Endodermal cell (in vitro differentiated cells): ENCODE measurements at regions not wholly inside any gene's neighbourhood (a gene's known extent, or its start where the extent isn't known, plus 50 kb on each side); places are given as distances from the start of the nearest gene placed in this dataset.

Source experiments
- DNase-seq: peaks from one replicate; pipeline ENCODE4 v3.0.0-alpha.2; 2017
- H3K27ac ChIP-seq: 2 replicates; pipeline ENCODE4 v1.5.1; 2013; ENCODE audit warnings: mild to moderate bottlenecking, low read depth, low read length, moderate library complexity
- H3K27me3 ChIP-seq: 2 replicates; pipeline ENCODE4 v1.6.1; 2013; ENCODE audit warnings: mild to moderate bottlenecking, low read length, moderate library complexity; ENCODE audit not compliant: insufficient read depth, control insufficient read depth, poor library complexity, severe bottlenecking
- H3K36me3 ChIP-seq: 2 replicates; pipeline ENCODE4 v1.7.0; 2013; ENCODE audit warnings: mild to moderate bottlenecking, low read length, moderate library complexity; ENCODE audit not compliant: control insufficient read depth, insufficient read depth
- H3K4me1 ChIP-seq: one replicate; pipeline ENCODE4 v1.7.0; 2013; ENCODE audit warnings: low read length; ENCODE audit not compliant: control insufficient read depth, insufficient read depth
- H3K4me3 ChIP-seq: 2 replicates; pipeline ENCODE4 v1.5.1; 2013; ENCODE audit warnings: mild to moderate bottlenecking, low read length, moderate library complexity
- H3K9ac ChIP-seq: 2 replicates; pipeline ENCODE4 v1.6.1; 2013; ENCODE audit warnings: mild to moderate bottlenecking, low read length, moderate library complexity; ENCODE audit not compliant: poor library complexity, severe bottlenecking; ENCODE audit errors: extremely low read depth
- H3K9me3 ChIP-seq: 2 replicates; pipeline ENCODE4 v1.6.1; 2013; ENCODE audit warnings: mild to moderate bottlenecking, low read length, moderate library complexity; ENCODE audit not compliant: control insufficient read depth
- H3K27ac Mint-ChIP-seq: 2 replicates; pipeline ENCODE4 v1.8.0; 2020; ENCODE audit warnings: mixed read lengths
- H3K27me3 Mint-ChIP-seq: 2 replicates; pipeline ENCODE4 v1.8.0; 2021; ENCODE audit warnings: mild to moderate bottlenecking, mixed read lengths; ENCODE audit not compliant: insufficient read depth
- H3K36me3 Mint-ChIP-seq: 2 replicates; pipeline ENCODE4 v1.8.0; 2020; ENCODE audit warnings: low read depth, mixed read lengths
- H3K4me1 Mint-ChIP-seq: 2 replicates; pipeline ENCODE4 v1.8.0; 2020; ENCODE audit warnings: mixed read lengths
- H3K4me3 Mint-ChIP-seq: 2 replicates; pipeline ENCODE4 v1.8.0; 2020; ENCODE audit warnings: mild to moderate bottlenecking, moderate library complexity, mixed read lengths
- H3K9me3 Mint-ChIP-seq: 2 replicates; pipeline ENCODE4 v1.8.0; 2020; ENCODE audit warnings: mild to moderate bottlenecking, mixed read lengths
- CTCF ChIP-seq: fragments of 200-600 bp; sonication (generic); conservative IDR thresholded peaks from 2 replicates; pipeline ENCODE4 v1.5.0; 2021; ENCODE audit warnings: antibody characterized with exemption, mild to moderate bottlenecking
- WGBS, 2 experiments: methylation state at CpG; one replicate each; pipeline versions ENCODE4 v1.1.5 to v1.1.7; 2013; ENCODE audit warnings: missing lambda C conversion rate in 2 of 2, mixed read lengths in 1 of 2; ENCODE audit not compliant: insufficient coverage in 1 of 2, insufficient read length in 1 of 2; 5-methylcytosine and 5-hydroxymethylcytosine counted together

- Mint-ChIP-seq H3K27me3 (no peaks in the 10 kb centered on the region), H3K4me1 (peaks cover 18% of the 10 kb centered on the region), H3K4me3 (no peak overlapping the region), H3K9me3 (peaks cover 10% of the 10 kb centered on the region), H3K27ac (no peak overlapping the region), H3K36me3 (no peaks in the 10 kb centered on the region)
- Histone ChIP-seq H3K4me3 (no peak overlapping the region), H3K36me3 (peaks cover 3% of the 10 kb centered on the region), H3K9ac (no peak overlapping the region), H3K9me3 (peaks cover 32% of the 10 kb centered on the region), H3K27me3 (no peaks in the 10 kb centered on the region), H3K27ac (no peak overlapping the region), H3K4me1 (peaks cover 9% of the 10 kb centered on the region)
- no peak for DNase-seq
- WGBS, 2 experiments = 88 to 95% methylated on average over 1 to 2 of the region's 2 CpGs
- no peak for TF ChIP-seq CTCF
These were observed 358.7 kb upstream of the TMPO start for GRCh38 chr12:98156697-98157096.

- H3K9ac ChIP-seq = no peak overlapping the region
- Mint-ChIP-seq H3K36me3 (no peaks in the 10 kb centered on the region), H3K27ac (no peak overlapping the region), H3K4me3 (no peak overlapping the region), H3K27me3 (no peaks in the 10 kb centered on the region), H3K9me3 (peaks cover 6% of the 10 kb centered on the region), H3K4me1 (peaks cover 28% of the 10 kb centered on the region)
- H3K27me3 ChIP-seq = no peaks in the 10 kb centered on the region
- TF ChIP-seq CTCF = no peak
- H3K4me3 ChIP-seq = no peak overlapping the region
- H3K27ac ChIP-seq = no peak overlapping the region
- peaks cover 3% of the 10 kb centered on the region for H3K4me1 ChIP-seq
- 70 to 71% methylated on average over 3 to 5 of the region's 5 CpGs for WGBS, 2 experiments
- H3K9me3 ChIP-seq = peaks cover 23% of the 10 kb centered on the region
- DNase-seq = peak; percentile 53
- H3K36me3 ChIP-seq = peaks cover 3% of the 10 kb centered on the region
These were observed 352.3 kb upstream of the TMPO start for GRCh38 chr12:98162906-98163678.

- H3K36me3 ChIP-seq = no peaks in the 10 kb centered on the region
- no peak for DNase-seq
- Mint-ChIP-seq H3K4me3 (no peak overlapping the region), H3K27me3 (no peaks in the 10 kb centered on the region), H3K27ac (no peak overlapping the region), H3K36me3 (no peaks in the 10 kb centered on the region), H3K4me1 (no peaks in the 10 kb centered on the region), H3K9me3 (no peaks in the 10 kb centered on the region)
- H3K9me3 ChIP-seq = no peaks in the 10 kb centered on the region
- H3K9ac ChIP-seq = no peak overlapping the region
- no peak overlapping the region for H3K4me3 ChIP-seq
- TF ChIP-seq CTCF = no peak
- 88 to 100% methylated on average over 2 of the region's 2 CpGs for WGBS, 2 experiments
- H3K27me3 ChIP-seq = no peaks in the 10 kb centered on the region
- H3K27ac ChIP-seq = no peak overlapping the region
- no peaks in the 10 kb centered on the region for H3K4me1 ChIP-seq
These were observed 343.1 kb upstream of the TMPO start for GRCh38 chr12:98172304-98172703.
